Neural cell (in vitro differentiated cells): ENCODE measurements at regions not wholly inside any gene's neighbourhood (a gene's known extent, or its start where the extent isn't known, plus 50 kb on each side); places are given as distances from the start of the nearest gene placed in this dataset.

Experiments
- H2AFZ ChIP-seq: fragments of 200-600, 300-800 bp; sonication (generic), shearing (Covaris generic); 2 replicates; pipeline ENCODE4 v1.6.0; 2014; ENCODE audit warnings: low read depth, mild to moderate bottlenecking, antibody characterized with exemption, low read length, moderate library complexity
- H3F3A ChIP-seq: fragments of 200-600 bp; shearing (Covaris generic); 2 replicates; pipeline ENCODE4 v1.6.1; 2016; ENCODE audit warnings: mild to moderate bottlenecking, moderate library complexity, mixed read lengths, antibody characterized with exemption, low read length; ENCODE audit not compliant: insufficient read depth, poor library complexity, severe bottlenecking
- H3K27ac ChIP-seq: fragments of 200-600, 300-800 bp; sonication (generic), shearing (Covaris generic); 2 replicates; pipeline ENCODE4 v1.5.1; 2014; ENCODE audit warnings: mild to moderate bottlenecking, low read length, moderate library complexity
- H3K27me3 ChIP-seq: fragments of 300-800, 200-600 bp; sonication (generic), shearing (Covaris generic); 2 replicates; pipeline ENCODE4 v1.6.0; 2014; ENCODE audit warnings: mild to moderate bottlenecking, low read depth, low read length, moderate library complexity; ENCODE audit not compliant: insufficient read depth
- H3K36me3 ChIP-seq: fragments of 300-800, 200-600 bp; sonication (generic), shearing (Covaris generic); 2 replicates; pipeline ENCODE4 v1.5.1; 2014; ENCODE audit warnings: mild to moderate bottlenecking, antibody characterized with exemption, low read length, moderate library complexity; ENCODE audit not compliant: insufficient read depth
- H3K4me2 ChIP-seq: fragments of 300-800, 200-600 bp; sonication (generic), shearing (Covaris generic); 2 replicates; pipeline ENCODE4 v1.6.0; 2014; ENCODE audit warnings: mild to moderate bottlenecking, low read length
- H3K4me3 ChIP-seq: fragments of 300-800, 200-600 bp; sonication (generic), shearing (Covaris generic); 2 replicates; pipeline ENCODE4 v1.5.1; 2014; ENCODE audit warnings: mild to moderate bottlenecking, low read length, moderate library complexity
- H3K79me2 ChIP-seq: fragments of 200-600 bp; shearing (Covaris generic); replicated peaks from 2 replicates; pipeline ENCODE4 v1.6.0; 2014; ENCODE audit warnings: mild to moderate bottlenecking, low read length, moderate library complexity; ENCODE audit not compliant: insufficient read depth
- H3K9ac ChIP-seq: fragments of 300-800, 200-600 bp; sonication (generic), shearing (Covaris generic); 2 replicates; pipeline ENCODE4 v1.6.1; 2016; ENCODE audit warnings: mild to moderate bottlenecking, low read length, mixed read lengths
- H3K9me2 ChIP-seq: fragments of 200-600 bp; shearing (Covaris generic); 2 replicates; pipeline ENCODE4 v1.6.1; 2016; ENCODE audit warnings: mild to moderate bottlenecking, low read length, mixed read lengths; ENCODE audit not compliant: insufficient read depth
- H3K9me3 ChIP-seq: fragments of 200-600, 300-800 bp; sonication (generic), shearing (Covaris generic); 2 replicates; pipeline ENCODE4 v1.6.1; 2016; ENCODE audit warnings: mild to moderate bottlenecking, mixed run types, low read length, moderate library complexity, mixed read lengths
- H4K20me1 ChIP-seq: fragments of 200-600 bp; shearing (Covaris generic); 2 replicates; pipeline ENCODE4 v1.6.1; 2016; ENCODE audit warnings: mild to moderate bottlenecking, mixed run types; ENCODE audit not compliant: insufficient read depth
- EP300 ChIP-seq: fragments of 450-650 bp; conservative IDR thresholded peaks from 2 replicates; pipeline ENCODE4 v1.6.1; 2014; ENCODE audit warnings: antibody characterized with exemption, mild to moderate bottlenecking, moderate library complexity; ENCODE audit not compliant: poor library complexity, severe bottlenecking
- EZH2 ChIP-seq: fragments of 200-600, 300-800 bp; shearing (Covaris generic), sonication (generic); IDR thresholded peaks from 2 replicates; pipeline ENCODE4 v1.6.1; 2014; ENCODE audit warnings: antibody characterized with exemption, low read length, borderline replicate concordance, mild to moderate bottlenecking; ENCODE audit not compliant: insufficient read depth, poor library complexity, severe bottlenecking
- MXI1 ChIP-seq: fragments of 450-650 bp; conservative IDR thresholded peaks from 2 replicates; pipeline ENCODE4 v1.6.1; 2014; ENCODE audit warnings: antibody characterized with exemption, mild to moderate bottlenecking; ENCODE audit not compliant: poor library complexity, severe bottlenecking
- POLR2AphosphoS5 ChIP-seq: IDR thresholded peaks from 2 replicates; pipeline ENCODE4 v1.6.1; 2012
- RAD21 ChIP-seq: fragments of 450-650 bp; conservative IDR thresholded peaks from 2 replicates; pipeline ENCODE4 v1.6.1; 2014; ENCODE audit warnings: antibody characterized with exemption, mild to moderate bottlenecking, moderate library complexity
- REST ChIP-seq: IDR thresholded peaks from 2 replicates; pipeline ENCODE4 v1.6.1; 2012; ENCODE audit warnings: borderline replicate concordance
- SMC3 ChIP-seq: fragments of 450-650 bp; conservative IDR thresholded peaks from 2 replicates; pipeline ENCODE4 v1.6.1; 2014; ENCODE audit warnings: antibody characterized with exemption, mild to moderate bottlenecking, moderate library complexity; ENCODE audit not compliant: poor library complexity
- TAF1 ChIP-seq: IDR thresholded peaks from 2 replicates; pipeline ENCODE4 v1.6.1; 2012; ENCODE audit warnings: low read depth
- TF ChIP-seq, protein P1 (sequence below): fragments of 450-650 bp; IDR thresholded peaks from 2 replicates; pipeline ENCODE4 v1.5.1; 2014; ENCODE audit warnings: antibody characterized with exemption, mild to moderate bottlenecking, moderate library complexity; ENCODE audit not compliant: poor library complexity, severe bottlenecking

GRCh38 chr10:36640626-36641025 lies 484.8 kb upstream of the ANKRD30A start:
- Histone ChIP-seq H3F3A (no peaks in the 10 kb centered on the region), H3K36me3 (no peaks in the 10 kb centered on the region), H3K9me3 (no peaks in the 10 kb centered on the region), H3K79me2 (no peaks in the 10 kb centered on the region), H4K20me1 (no peaks in the 10 kb centered on the region), H3K4me2 (no peak overlapping the region), H3K9me2 (no peaks in the 10 kb centered on the region), H3K27ac (no peak overlapping the region), H3K4me3 (no peak overlapping the region), H3K27me3 (no peaks in the 10 kb centered on the region), H3K9ac (no peak overlapping the region), H2AFZ (no peak overlapping the region)
- TF ChIP-seq TAF1 (no peak), POLR2AphosphoS5 (no peak), RAD21 (no peak)

DNA sequence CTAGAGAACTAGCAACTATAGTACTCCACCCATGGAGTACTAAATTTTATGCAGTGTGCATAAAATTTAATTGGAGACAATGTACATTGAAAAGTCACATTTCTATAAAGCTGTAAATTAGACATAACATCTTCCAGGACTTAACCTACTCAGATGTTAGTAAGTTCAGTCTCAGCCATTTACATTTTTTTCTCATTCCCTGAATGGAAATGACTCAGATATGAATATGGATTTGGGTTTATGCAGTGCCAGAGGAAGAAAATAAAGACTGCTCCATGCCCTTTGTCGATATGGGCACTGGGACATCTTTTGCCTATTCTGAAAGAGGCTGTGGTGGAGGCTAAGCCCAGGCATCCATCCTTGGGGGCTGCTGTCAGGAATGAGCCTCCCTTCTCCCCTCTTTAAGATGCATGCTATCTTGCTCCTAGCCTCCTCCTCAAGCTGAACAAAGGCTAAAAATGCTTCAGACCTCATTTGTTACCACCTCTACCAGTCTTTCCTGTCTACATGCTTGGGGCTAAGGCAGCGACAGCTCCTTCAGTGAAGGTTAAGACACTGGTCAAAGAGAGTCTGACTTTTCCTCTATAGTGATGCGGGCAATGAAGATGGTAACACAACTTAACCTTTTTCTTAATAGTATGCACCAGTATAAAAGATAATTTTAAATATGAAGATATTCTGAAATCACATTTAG lies 486.8 kb upstream of the ANKRD30A start:
- H3K9me2 ChIP-seq: no peaks in the 10 kb centered on the region
- no peak overlapping the region for H3K4me3 ChIP-seq
- H4K20me1 ChIP-seq: no peaks in the 10 kb centered on the region
- H3K9me3 ChIP-seq: no peaks in the 10 kb centered on the region
- H3K27me3 ChIP-seq: no peaks in the 10 kb centered on the region
- H3K36me3 ChIP-seq: no peaks in the 10 kb centered on the region
- no peak overlapping the region for H3K9ac ChIP-seq
- TF ChIP-seq REST (no peak), SMC3 (no peak), RAD21 (no peak), TAF1 (no peak), MXI1 (no peak), POLR2AphosphoS5 (no peak), EZH2 (no peak), EP300 (no peak)
- TF ChIP-seq, protein P1, sequence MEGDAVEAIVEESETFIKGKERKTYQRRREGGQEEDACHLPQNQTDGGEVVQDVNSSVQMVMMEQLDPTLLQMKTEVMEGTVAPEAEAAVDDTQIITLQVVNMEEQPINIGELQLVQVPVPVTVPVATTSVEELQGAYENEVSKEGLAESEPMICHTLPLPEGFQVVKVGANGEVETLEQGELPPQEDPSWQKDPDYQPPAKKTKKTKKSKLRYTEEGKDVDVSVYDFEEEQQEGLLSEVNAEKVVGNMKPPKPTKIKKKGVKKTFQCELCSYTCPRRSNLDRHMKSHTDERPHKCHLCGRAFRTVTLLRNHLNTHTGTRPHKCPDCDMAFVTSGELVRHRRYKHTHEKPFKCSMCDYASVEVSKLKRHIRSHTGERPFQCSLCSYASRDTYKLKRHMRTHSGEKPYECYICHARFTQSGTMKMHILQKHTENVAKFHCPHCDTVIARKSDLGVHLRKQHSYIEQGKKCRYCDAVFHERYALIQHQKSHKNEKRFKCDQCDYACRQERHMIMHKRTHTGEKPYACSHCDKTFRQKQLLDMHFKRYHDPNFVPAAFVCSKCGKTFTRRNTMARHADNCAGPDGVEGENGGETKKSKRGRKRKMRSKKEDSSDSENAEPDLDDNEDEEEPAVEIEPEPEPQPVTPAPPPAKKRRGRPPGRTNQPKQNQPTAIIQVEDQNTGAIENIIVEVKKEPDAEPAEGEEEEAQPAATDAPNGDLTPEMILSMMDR: no peak
- no peak overlapping the region for H2AFZ ChIP-seq
- no peaks in the 10 kb centered on the region for H3K79me2 ChIP-seq
- no peak overlapping the region for H3K27ac ChIP-seq
- no peak overlapping the region for H3K4me2 ChIP-seq
- H3F3A ChIP-seq: no peaks in the 10 kb centered on the region

DNA sequence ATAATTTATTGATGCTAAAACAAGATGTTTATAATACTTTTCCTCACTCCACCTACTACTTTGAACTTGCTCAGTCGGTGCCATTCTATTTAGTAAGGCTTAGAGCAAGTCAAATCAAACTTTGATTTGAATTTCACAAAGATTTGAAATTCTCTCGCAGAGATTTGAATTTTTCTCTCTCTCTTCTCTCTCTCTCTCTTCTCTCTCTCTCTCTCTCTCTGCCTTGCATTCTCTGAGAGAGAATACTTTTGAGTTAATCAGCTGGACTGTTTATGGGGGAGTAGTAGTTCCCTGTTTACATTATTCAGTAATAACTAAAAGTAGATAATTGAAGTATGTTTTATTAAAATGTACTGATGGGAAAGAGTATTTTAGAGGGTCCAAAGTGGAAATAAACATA lies 488.5 kb upstream of the ANKRD30A start:
- Histone ChIP-seq H3F3A (no peaks in the 10 kb centered on the region), H3K9ac (no peak overlapping the region), H4K20me1 (no peaks in the 10 kb centered on the region), H3K9me2 (no peaks in the 10 kb centered on the region), H3K4me2 (no peak overlapping the region), H3K79me2 (no peaks in the 10 kb centered on the region), H2AFZ (no peak overlapping the region), H3K27ac (no peak overlapping the region), H3K4me3 (no peak overlapping the region), H3K9me3 (no peaks in the 10 kb centered on the region), H3K27me3 (no peaks in the 10 kb centered on the region), H3K36me3 (no peaks in the 10 kb centered on the region)
- TF ChIP-seq REST (no peak), TAF1 (no peak), EP300 (no peak), RAD21 (no peak), SMC3 (no peak), POLR2AphosphoS5 (no peak), MXI1 (no peak), EZH2 (no peak)
- TF ChIP-seq, protein P1: no peak
